Stimulated activated CD4-positive, alpha-beta T cell treated with anti-CD3 and anti-CD28 coated beads, Interleukin-12 subunit alpha, Interleukin-12 subunit beta, amount 100 ng/mL, for 48 hours (primary cell): ENCODE measurements at regions not wholly inside any gene's neighbourhood (a gene's known extent, or its start where the extent isn't known, plus 50 kb on each side); places are given as distances from the start of the nearest gene placed in this dataset.
"Not testable (repeated sequence)": the region's sequence is repeated elsewhere in the genome, so short reads cannot be mapped to it uniquely, and the experiment has no call there.

Experiments
- DNase-seq, 3 donors: peaks; one replicate each; pipeline ENCODE4 v3.0.0-alpha.2; 2020; ENCODE audit warnings: low read depth in 2 of 3, low spot score in 1 of 3

DNA sequence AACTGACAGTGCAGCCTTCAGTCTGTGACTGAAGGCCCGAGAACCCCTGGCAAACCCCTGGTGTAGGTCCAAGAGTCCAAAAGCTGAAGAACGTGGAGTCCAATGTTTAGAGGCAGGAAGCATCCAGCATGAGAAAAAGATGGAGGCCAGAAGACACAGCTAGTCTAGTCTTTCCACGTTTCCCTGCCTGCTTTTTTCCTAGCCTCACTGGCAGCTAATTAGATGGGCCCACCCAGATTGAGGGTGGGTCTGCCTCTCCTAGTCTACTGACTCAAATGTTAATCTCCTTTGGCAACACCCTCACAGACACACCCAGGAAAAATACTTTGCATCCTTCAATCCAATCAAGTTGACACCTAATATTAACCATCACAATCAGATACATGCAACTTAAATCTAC is 87.8 kb downstream of the TENT5D start:
- not testable (repeated sequence) for DNase-seq

DNA sequence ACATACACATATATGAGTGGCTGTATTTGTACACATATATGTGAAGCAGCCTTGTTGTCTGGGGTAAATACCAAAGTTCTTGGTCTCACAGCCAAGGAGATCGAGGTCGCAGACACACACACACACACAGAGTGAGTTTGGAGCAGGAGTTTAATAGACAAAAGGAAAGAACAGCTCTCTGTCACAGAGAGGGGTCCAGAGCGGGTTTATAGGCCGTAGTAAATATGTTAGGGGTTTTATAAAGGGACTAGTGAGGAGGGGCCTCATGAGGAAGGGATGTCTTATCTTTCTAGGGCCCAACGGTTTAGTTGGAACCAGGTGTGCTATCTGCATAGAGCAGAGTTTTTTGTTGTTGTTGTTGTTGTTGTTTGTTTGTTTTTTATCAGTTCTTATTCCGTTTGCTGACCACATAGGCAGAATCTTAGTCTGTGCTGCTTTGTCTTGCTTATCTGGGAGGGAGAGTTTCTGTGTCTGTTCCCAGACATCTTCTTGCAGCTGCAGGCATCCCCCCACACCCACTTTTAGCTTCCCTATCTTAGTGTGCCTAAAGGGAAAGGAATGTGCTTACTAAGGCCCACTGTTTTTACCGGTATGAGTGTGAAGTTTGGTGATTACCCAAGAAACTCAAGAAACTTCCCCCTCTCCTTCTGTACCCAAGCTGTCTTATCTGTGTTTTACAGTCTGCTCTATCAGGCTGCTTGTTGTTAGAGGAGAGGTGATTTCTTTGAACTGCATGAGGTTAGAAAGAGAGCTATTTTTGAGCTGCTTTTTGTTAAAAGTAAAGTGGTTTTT is 91.9 kb downstream of the TENT5D start:
- DNase-seq: no peak

DNA sequence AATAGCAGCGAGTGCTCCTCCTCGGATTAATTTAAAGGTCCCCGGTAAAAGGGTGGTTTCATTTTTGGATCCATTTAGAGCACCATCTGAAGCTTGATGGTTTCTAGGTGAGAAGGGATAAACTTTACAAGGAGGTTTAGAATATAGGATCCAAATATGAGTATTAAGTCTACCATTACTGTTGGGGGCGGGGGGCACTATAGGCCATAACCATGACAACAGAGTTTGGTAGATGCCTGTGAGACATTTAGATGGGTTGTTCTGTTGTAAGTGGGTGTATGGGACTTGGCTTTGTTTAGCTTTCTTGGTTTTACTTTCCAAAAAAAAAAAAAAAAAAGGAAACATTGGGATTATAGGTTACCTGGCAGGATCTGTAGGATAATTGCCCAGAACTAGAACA is 92.7 kb downstream of the TENT5D start:
- no peak for DNase-seq

DNA sequence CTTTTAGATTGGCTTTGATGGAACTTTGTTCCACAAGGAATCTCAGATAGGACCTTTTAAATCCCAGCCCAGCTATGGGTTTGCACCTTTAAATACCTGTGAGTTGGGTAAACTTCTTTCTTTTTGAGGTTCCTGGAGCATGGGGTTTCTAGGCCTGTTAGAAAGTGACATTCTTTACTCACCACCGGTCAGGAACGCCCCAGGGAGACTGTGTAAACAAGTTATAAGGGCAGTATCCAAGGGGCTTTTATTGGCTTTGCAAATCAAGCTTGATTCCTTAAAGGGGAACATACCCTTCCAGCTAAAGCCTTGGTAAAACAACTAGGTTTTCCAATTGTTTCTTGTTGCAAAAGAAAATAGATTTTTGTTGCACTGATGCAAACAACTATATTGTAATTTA is 93.4 kb downstream of the TENT5D start:
- DNase-seq: no peak

DNA sequence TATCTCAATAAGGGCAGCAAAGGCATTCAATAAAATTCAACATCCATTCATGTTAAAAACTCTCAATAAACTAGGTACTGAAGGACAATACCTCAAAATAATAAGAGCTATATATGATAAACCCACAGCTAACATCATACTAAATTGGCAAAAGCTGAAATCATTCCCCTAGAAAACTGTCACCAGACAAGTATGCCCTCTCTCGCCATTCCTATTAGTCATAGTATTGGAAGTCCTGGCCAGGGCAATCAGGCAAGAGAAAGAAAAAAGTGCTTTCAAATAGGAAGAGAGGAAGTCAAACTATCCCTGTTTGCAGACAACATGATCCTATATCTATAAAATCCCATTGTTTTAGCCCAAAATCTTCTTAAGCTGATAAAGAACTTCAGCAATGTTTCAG is 116.8 kb downstream of the TENT5D start:
- DNase-seq: no peak

DNA sequence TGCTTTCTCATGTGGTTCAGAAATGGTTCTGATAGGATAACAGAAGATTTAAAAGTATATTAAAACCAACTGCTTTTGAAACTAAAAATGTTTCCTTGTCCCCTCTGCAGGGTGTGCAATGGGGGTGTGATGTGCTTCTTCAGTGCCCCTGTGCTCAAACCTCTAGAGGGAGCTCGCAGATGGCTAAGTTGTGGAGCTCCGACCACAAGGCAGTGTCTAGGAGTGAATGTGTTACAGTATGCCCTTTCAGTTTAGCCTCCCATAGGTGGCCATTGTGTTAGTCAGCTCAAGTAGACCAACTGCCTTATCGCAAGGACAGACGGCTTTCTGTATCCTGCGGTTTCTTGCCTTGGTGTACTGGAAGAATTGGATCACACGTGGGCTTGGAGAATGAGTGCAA is 130.5 kb downstream of the TENT5D start:
- DNase-seq: no peak

DNA sequence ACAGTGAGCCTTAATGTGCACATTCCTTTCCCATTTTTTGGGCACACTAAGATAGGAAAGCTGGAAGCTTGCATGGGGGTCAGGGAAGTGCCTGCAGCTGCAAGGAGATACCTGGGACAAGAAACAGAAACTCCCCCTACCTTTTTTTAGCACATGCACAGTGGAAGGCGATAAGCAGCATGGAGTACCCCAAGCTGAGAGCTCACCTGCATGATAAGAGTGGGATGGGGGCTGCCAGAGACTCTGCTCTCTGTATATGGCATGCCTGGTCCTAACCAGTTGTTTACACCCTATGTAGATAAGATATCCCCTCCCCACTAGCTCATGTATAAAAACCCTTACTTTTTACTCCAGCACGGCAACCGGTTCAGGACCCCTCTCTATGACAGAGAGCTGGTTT is 135.9 kb downstream of the TENT5D start:
- no peak for DNase-seq

DNA sequence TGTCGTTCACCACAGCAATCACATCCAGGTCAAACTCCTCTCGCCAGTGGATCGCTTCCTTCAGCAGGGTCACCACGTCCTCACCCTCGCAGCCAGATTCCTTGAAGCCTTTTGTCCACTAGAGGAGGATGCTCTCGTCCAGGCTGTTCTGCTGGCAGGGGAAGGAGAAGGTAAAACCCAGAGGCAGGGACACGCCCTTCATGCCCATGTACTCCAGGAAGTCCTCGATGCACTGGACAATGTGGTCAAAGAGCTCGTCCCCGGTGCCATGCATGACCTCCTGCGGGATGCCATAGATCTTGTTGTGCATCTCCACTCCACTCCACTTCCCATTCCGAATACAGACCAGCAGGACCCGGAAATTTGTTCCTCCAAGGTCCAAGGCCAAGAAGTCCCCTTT is 152.4 kb downstream of the TENT5D start:
- DNase-seq: no peak

DNA sequence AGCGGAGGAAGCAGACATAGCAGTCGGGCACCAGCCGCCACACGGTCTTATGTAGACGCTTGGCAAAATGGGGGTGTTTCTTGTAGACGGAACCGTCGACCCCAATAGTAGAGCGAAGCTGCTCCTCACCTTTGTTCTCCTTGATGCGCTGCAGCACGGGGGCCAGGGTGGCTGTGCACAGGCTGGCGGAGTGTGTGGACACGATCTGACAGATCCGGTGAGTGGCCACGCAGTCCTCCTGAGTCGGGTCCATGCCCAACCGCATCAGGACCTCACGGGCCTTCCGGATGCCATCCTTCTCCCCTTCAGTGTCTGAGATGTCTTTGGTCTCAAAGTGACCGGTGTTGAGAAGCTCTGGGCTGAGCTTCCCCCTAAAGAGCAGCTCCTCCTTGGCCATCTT is 153.0 kb downstream of the TENT5D start:
- no peak for DNase-seq

DNA sequence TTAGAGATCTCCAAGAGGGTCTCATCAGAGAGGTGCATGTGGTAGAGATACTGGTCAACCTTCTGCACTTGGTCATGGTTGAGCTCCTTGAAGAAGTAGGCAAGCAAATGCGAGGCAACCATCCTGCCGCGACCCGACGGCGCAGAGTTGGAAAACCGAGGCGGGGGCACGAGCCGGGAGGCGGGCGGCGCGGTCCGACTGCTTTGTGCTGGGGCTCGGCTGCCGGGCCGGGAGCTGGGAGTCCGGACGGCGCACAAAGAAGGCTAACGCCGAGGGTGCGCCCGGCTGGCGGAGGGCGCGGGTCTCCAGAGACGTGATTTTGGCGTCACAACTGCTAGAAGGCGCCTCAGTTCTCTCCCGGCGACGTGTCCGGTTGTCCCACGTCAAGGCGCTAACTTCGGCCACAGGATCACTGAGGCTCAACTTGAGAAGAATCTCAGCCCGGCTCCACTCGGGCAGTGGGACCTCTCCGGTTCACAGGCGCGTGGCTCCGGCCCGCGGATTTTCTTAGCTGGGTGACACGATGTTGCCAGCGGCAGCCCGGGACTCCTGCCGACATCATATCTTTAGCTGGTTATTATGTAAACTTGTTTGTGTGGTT is 154.3 kb downstream of the TENT5D start:
- not testable (repeated sequence) for DNase-seq

DNA sequence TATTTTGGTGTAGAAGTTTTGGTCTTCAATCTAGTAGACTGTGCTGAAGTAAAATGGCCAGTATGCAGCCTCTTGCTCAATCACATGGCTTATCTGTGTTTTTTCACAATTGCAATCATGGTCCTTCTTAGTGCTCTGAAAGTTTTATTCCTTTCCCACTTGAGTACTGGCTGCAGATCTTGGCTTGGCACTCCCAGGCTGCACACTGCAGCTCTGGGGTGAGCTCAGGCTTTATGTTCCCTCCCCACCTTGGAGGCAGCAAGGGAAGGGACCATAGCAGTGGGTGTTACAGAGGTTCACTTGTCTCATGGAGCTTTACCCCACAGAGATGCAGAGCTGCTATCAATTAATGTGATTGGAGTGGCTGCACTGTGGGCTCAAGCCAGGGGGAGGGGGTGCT is 156.0 kb downstream of the TENT5D start:
- DNase-seq: no peak

DNA sequence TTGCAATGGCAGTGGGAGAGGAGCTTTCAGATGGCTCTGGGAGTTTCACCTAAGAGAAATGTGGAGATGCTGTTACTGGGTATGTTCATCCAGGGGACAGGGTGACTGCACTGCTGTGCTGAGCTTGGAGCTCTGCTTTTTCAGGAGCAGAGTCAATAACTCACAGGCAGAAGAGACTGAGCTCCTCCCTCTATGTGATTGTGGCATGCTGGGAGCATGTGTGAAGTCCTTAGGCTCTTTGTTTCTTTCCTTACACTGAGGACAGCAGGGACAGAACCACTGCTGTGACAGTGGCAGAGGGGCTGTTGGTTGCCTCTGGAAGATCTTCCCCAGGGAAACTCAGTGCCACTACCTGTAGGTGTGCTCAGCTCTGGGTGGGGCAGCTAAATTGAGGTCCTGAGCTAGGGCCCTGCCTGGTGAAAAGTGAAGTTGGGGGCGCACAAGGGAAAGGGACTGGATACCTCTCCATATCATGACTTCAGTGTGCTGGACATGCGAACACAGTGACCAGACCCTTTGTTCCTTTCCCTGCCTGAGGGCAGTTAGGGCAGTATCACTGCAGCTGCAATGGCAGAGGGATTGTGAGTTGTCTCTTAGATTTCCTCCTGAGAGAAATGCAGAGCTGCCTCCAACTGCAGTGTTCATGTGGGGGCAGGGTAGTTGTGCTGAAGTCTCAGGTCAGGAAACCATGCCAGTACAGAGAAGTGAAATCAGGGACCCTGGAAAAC is 156.7 kb downstream of the TENT5D start:
- no peak for DNase-seq

DNA sequence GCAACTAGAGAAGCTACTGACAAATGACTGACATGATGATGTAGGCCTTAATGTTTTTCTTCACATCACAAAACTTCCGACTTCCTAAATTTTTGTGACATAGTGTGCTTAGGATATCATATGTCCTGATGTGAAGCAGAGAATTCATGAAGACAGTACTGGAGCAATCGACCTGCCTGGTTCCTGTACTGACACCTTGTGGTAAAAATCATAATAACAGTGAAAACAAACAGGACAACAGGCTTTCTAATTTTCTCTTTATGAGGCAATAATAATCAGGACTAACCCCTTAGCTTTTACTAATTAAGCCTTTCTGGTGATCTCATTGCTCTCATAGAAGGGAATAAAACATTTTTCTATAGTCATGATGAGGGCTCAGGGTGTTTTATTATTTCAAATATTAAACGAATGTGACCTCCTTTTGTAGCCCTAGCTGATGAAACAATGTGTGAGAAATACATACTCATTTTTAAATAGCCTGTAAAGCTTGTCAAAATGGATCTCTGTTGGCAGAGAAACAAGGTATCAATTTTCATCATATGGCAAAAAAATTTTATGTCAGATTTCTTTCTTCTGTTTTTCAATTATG is 158.4 kb downstream of the TENT5D start:
- peak in 1 of 3 donors; percentile 1 for DNase-seq

DNA sequence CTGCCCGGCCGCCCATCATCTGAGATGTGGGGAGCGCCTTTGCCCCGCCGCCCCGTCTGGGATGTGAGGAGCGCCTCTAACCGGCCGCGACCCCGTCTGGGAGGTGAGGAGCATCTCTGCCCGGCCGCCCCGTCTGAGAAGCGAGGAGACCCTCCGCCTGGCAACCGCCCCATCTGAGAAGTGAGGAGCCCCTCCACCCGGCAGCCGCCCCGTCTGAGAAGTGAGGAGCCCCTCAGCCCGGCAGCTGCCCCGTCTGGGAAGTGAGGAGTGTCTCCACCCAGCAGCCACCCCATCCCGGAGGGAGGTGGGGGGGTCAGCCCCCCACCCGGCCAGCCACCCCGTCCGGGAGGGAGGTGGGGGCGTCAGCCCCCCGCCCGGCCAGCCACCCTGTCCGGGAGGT is 170.7 kb downstream of the TENT5D start:
- DNase-seq: not testable (repeated sequence)

DNA sequence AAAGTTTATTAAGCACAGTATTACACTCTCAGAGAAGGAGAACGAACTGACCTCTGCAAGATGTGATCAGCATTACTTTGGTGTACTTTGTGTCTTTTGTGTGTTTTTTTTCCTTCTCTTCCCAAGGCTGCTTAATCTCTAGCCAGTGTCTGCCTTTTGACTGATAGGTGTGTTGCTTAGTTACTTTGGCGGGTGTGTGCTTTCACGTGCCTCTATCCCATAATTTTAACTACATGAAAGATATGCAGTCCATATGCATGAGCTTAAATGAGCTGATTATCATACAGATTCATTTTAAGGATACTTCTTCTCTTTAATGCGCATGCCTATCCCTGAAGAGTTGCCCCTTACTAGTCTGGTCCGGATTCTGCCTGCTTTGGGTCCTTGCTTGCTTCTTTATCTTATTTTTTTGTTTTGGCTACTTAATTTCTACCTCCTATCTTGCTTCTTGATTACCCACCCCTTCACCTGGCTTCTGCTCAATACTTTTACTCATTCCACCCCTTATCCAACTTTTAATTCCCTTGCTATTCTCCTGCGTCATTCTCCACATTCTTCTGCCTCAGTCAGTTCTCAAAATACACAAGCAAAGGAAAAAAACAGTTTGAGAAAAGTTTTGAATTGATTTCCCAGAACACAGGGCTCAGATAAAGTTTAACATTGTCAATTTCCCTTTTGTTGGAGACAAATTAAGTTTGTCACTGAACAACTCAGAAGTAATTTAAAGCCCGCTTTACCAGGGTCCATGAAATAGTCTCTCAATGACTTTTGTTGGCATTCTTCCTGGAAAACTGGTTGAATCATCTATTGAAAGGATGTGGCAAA is 182.0 kb downstream of the TENT5D start:
- DNase-seq: no peak
